Heart left ventricle (tissue), 16 donors: ENCODE measurements at regions not wholly inside any gene's neighbourhood (a gene's known extent, or its start where the extent isn't known, plus 50 kb on each side); places are given as distances from the start of the nearest gene placed in this dataset.

Experiments
- ATAC-seq, 4 donors: fragments of 200-7000 bp; cut with Tn5 transposase; one replicate each; pipeline ENCODE4 v1.9.1; 2020 to 2022; ENCODE audit warnings: moderate library complexity in 4 of 4, mild to moderate bottlenecking in 3 of 4, moderate number of reproducible peaks in 1 of 4
- DNase-seq, 5 donors: peaks; one replicate each; pipeline ENCODE4 v3.0.0-alpha.2; 2020
- H3K27ac ChIP-seq, 12 donors: fragments of 200-600 bp; sonication (generic) in 4 of 12; one replicate each; pipeline versions ENCODE4 v1.5.0 to v1.8.0; 2016 to 2022; ENCODE audit warnings: mild to moderate bottlenecking in 2 of 12
- H3K27me3 ChIP-seq, 9 donors: fragments of 200-600 bp; sonication (generic) in 2 of 9; one replicate each; pipeline versions ENCODE4 v1.5.1 to v1.8.0; 2016 to 2022; ENCODE audit warnings: mild to moderate bottlenecking in 3 of 9
- H3K36me3 ChIP-seq, 9 donors: fragments of 200-600 bp; sonication (generic) in 2 of 9; one replicate each; pipeline versions ENCODE4 v1.5.0 to v1.8.0; 2018 to 2022; ENCODE audit warnings: mild to moderate bottlenecking in 2 of 9
- H3K4me1 ChIP-seq, 12 donors: fragments of 200-600 bp; sonication (generic) in 4 of 12; one replicate each; pipeline versions ENCODE4 v1.5.0 to v1.8.0; 2016 to 2022; ENCODE audit warnings: mild to moderate bottlenecking in 3 of 12
- H3K4me3 ChIP-seq, 12 donors: fragments of 200-600 bp; sonication (generic) in 4 of 12; one replicate each; pipeline versions ENCODE4 v1.5.0 to v1.8.0; 2017 to 2022; ENCODE audit warnings: mild to moderate bottlenecking in 9 of 12, moderate library complexity in 4 of 12
- H3K9me3 ChIP-seq, 12 donors: fragments of 200-600 bp; sonication (generic) in 4 of 12; one replicate each; pipeline versions ENCODE4 v1.5.0 to v1.8.0; 2016 to 2022; ENCODE audit warnings: mild to moderate bottlenecking in 1 of 12
- POLR2A ChIP-seq, 2 donors: fragments of 450-650 bp; IDR thresholded peaks; one replicate each; pipeline ENCODE4 v1.6.1; 2017; ENCODE audit warnings: antibody characterized with exemption in 2 of 2, mild to moderate bottlenecking in 2 of 2, moderate library complexity in 2 of 2
- WGBS, 4 donors: extraction: QIAGEN DNeasy Blood & Tissue Kit in 2 of 4; methylation state at CpG; one replicate each; pipeline versions ENCODE4 v1.1.5 to v1.1.7; 2013 to 2018; 5-methylcytosine and 5-hydroxymethylcytosine counted together
- intact Hi-C, 10 donors: fragments of 100-400 bp; cut with DNase I; formaldehyde crosslinking; loops; one replicate each; pipeline versions ENCODE4 v1.11.1 to v1.14.2; 2022
- TF ChIP-seq, protein P1 (sequence below), 12 donors: fragments of 200-600 bp; sonication (generic) in 4 of 12; IDR thresholded peaks; one replicate each; pipeline versions ENCODE4 v1.5.0 to v1.8.0; 2018 to 2022; ENCODE audit warnings: antibody characterized with exemption in 12 of 12, mild to moderate bottlenecking in 5 of 12
- donor health status: ischemic (EF 13 %, LVEDD 7.1; RV severe dilation, severe dysfunction).
- donor health status: healthy with polysubstance abuse.
- donor health status: DM: no; HTN: yes; CAD: no.
- donor health status: DM: no; HTN: no; CAD: no.
- donor health status: ischemic (EF 25% LVEDD 6.9; RV normal size, moderate dysfunction).
- donor health status: ischemic (EF 25% LVEDD 5.7; RV mildly dilated, moderate dysfunction).
- donor health status: healthy.
- donor health status: DM: yes; HTN: yes; CAD: no.
- donor health status: ischemic (EF 35%, LVEDD 5.7; RV mildly dilated, moderate dysfunction).
- donor health status: nonischemic (EF 11% LVEDD 7.7; RV severe dilation, severe dysfunction).
- donor health status: DM: yes; HTN: yes; CAD: no.
- donor health status: PGD.
- donor health status: ischemic (EF 29% LVEDD 5.4; RV normal size, mild dysfunction).
- donor health status: nonischemic (EF 23%, LVEDD 6.1; RV moderate dilation, normal function).

DNA sequence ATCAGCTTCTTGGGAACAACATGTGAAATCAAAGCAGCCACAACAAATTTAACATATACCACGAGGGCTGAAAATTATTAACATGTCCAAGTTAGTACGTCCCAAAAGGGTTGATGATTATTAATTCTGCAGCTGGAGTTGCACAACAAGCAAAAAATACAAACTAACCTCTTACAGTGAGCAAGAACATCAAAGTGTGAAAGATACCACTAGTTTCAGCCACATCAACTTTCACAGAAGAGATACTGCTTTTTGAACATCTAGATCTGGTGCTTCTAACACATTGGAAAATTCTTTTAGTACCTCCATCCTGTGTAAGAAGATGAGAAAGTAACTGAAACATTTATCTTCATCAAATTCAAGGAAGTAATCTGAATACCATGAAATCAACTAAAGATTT lies 334.1 kb downstream of the PCDH7 start:
- Histone ChIP-seq H3K27me3 (no peaks in the 10 kb centered on the region), H3K9me3 (no peaks in the 10 kb centered on the region), H3K4me3 (no peak overlapping the region), H3K27ac (no peak overlapping the region), H3K36me3 (no peaks in the 10 kb centered on the region), H3K4me1 (peaks cover 0 to 5% (median 0%) of the 10 kb centered on the region in 12 donors)
- DNase-seq: no peak
- TF ChIP-seq, protein P1, sequence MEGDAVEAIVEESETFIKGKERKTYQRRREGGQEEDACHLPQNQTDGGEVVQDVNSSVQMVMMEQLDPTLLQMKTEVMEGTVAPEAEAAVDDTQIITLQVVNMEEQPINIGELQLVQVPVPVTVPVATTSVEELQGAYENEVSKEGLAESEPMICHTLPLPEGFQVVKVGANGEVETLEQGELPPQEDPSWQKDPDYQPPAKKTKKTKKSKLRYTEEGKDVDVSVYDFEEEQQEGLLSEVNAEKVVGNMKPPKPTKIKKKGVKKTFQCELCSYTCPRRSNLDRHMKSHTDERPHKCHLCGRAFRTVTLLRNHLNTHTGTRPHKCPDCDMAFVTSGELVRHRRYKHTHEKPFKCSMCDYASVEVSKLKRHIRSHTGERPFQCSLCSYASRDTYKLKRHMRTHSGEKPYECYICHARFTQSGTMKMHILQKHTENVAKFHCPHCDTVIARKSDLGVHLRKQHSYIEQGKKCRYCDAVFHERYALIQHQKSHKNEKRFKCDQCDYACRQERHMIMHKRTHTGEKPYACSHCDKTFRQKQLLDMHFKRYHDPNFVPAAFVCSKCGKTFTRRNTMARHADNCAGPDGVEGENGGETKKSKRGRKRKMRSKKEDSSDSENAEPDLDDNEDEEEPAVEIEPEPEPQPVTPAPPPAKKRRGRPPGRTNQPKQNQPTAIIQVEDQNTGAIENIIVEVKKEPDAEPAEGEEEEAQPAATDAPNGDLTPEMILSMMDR (IDR thresholded peaks at IDR 0.05): no peak
- no peak for TF ChIP-seq POLR2A (IDR thresholded peaks at IDR 0.05)
- WGBS, 4 donors: 65 to 69% (median 65%) methylated on average over 2 of the region's 2 CpGs
- ATAC-seq: no peak
- intact Hi-C loops: loop anchor here in 1 of 10 donors (5.0 kb wide), 1 partner anchor 618 kb away; no protein-coding TSS in a partner anchor

- H3K4me3 ChIP-seq: no peak overlapping the region
- intact Hi-C loops: no loop called here
- ATAC-seq: no peak
- no peaks in the 10 kb centered on the region for H3K27me3 ChIP-seq
- H3K36me3 ChIP-seq: no peaks in the 10 kb centered on the region
- H3K27ac ChIP-seq: no peak overlapping the region
- H3K9me3 ChIP-seq: no peaks in the 10 kb centered on the region
- TF ChIP-seq, protein P1 (IDR thresholded peaks at IDR 0.05): no peak
- TF ChIP-seq POLR2A (IDR thresholded peaks at IDR 0.05): no peak
- WGBS, 4 donors: 58 to 67% (median 63%) methylated on average over 2 of the region's 2 CpGs
- peaks cover 0 to 4% (median 0%) of the 10 kb centered on the region in 12 donors for H3K4me1 ChIP-seq
- DNase-seq: no peak
Measured at GRCh38 chr4:31058656-31059055, 338.5 kb downstream of the PCDH7 start.

- H3K9me3 ChIP-seq: no peaks in the 10 kb centered on the region
- H3K27me3 ChIP-seq: no peaks in the 10 kb centered on the region
- no peaks in the 10 kb centered on the region for H3K36me3 ChIP-seq
- no peaks in the 10 kb centered on the region for H3K4me1 ChIP-seq
- 64 to 72% (median 70%) methylated on average over 2 of the region's 2 CpGs for WGBS, 4 donors
- H3K4me3 ChIP-seq: no peak overlapping the region
- no peak for TF ChIP-seq POLR2A (IDR thresholded peaks at IDR 0.05)
- TF ChIP-seq, protein P1 (IDR thresholded peaks at IDR 0.05): no peak
- intact Hi-C loops: no loop called here
- no peak overlapping the region for H3K27ac ChIP-seq
- ATAC-seq (no peak), DNase-seq (no peak)
Measured at GRCh38 chr4:31059753-31060522, 339.8 kb downstream of the PCDH7 start.

DNA sequence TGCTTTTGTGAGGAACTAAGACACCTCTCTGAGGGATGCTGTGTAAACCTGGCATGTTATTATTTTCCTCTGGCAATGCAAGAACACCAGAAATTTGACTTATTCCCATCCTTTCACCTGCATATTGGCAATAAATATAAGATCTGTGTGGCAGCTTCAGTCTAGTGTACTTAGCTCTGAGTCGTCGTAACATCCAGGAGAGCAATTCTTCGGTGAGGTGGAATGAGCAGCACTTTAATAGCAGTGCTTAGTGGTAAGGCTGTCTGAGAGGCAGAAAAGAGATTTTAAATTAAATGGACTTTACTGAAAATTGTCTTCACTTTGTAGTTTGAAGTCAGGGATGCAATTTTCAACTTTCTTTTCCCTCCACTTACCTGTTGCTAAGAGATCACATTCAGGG lies 344.9 kb downstream of the PCDH7 start:
- ATAC-seq: no peak
- Histone ChIP-seq H3K4me1 (peaks cover 0 to 9% (median 0%) of the 10 kb centered on the region in 12 donors), H3K9me3 (no peaks in the 10 kb centered on the region), H3K36me3 (no peaks in the 10 kb centered on the region), H3K4me3 (no peak overlapping the region), H3K27ac (no peak overlapping the region), H3K27me3 (no peaks in the 10 kb centered on the region)
- intact Hi-C loops: no loop called here
- TF ChIP-seq, protein P1 (IDR thresholded peaks at IDR 0.05): no peak
- TF ChIP-seq POLR2A (IDR thresholded peaks at IDR 0.05): no peak
- WGBS, 4 donors: 73 to 87% (median 82%) methylated on average over 3 of the region's 3 CpGs
- no peak for DNase-seq
